Inflammatory macrophage treated with lipopolysaccharide for 1 hour (primary cell): ENCODE measurements at regions not wholly inside any gene's neighbourhood (a gene's known extent, or its start where the extent isn't known, plus 50 kb on each side); places are given as distances from the start of the nearest gene placed in this dataset.
"Not testable (repeated sequence)": the region's sequence is repeated elsewhere in the genome, so short reads cannot be mapped to it uniquely, and the experiment has no call there.

ENCODE experiments used
- DNase-seq, 2 donors: peaks; one replicate each; pipeline ENCODE4 v3.0.0-alpha.2; 2020 to 2022

GRCh38 chr15:31179693-31180092 lies 78.2 kb upstream of the TRPM1 start:
- no peak for DNase-seq

GRCh38 chr15:31193291-31193690 lies 91.8 kb upstream of the TRPM1 start:
- no peak for DNase-seq

GRCh38 chr15:31195871-31196270 lies 94.3 kb upstream of the TRPM1 start:
- DNase-seq: peak; percentile 67 to 71

GRCh38 chr15:31197497-31198414 lies 96.2 kb upstream of the TRPM1 start:
- peak; percentile 50 to 56 for DNase-seq

- DNase-seq: no peak
Observed at GRCh38 chr15:31200735-31201151, 99.2 kb upstream of the TRPM1 start.

- no peak for DNase-seq
Observed at GRCh38 chr15:31202953-31203352, 101.4 kb upstream of the TRPM1 start.

GRCh38 chr15:31203999-31204398 lies 102.5 kb upstream of the TRPM1 start:
- DNase-seq: no peak

- DNase-seq: no peak
Observed at GRCh38 chr15:31206386-31207181, 105.1 kb upstream of the TRPM1 start.

GRCh38 chr15:31207246-31207645 lies 105.7 kb upstream of the TRPM1 start:
- DNase-seq: no peak

GRCh38 chr15:31207861-31208260 lies 106.3 kb upstream of the TRPM1 start:
- not testable (repeated sequence) for DNase-seq

- no peak for DNase-seq
Observed at GRCh38 chr15:31208817-31209216, 107.3 kb upstream of the TRPM1 start.

- no peak for DNase-seq
Observed at GRCh38 chr15:31211353-31211752, 109.8 kb upstream of the TRPM1 start.

GRCh38 chr15:31212326-31213080 lies 111.0 kb upstream of the TRPM1 start:
- DNase-seq: peak; percentile 79 to 83

- no peak for DNase-seq
Observed at GRCh38 chr15:31214158-31214863, 112.3 kb upstream of the KLF13 start.

- DNase-seq: peak; percentile 65 to 78
Observed at GRCh38 chr15:31214864-31215489, 111.7 kb upstream of the KLF13 start.

- DNase-seq: peak; percentile 72 to 85
Observed at GRCh38 chr15:31215490-31216214, 111.0 kb upstream of the KLF13 start.

- peak; percentile 87 to 88 for DNase-seq
Observed at GRCh38 chr15:31216215-31216911, 110.3 kb upstream of the KLF13 start.

- DNase-seq: no peak
Observed at GRCh38 chr15:31217067-31217466, 109.6 kb upstream of the KLF13 start.

GRCh38 chr15:31217566-31218270 lies 108.9 kb upstream of the KLF13 start:
- DNase-seq: no peak

GRCh38 chr15:31219221-31219620 lies 107.4 kb upstream of the KLF13 start:
- DNase-seq: no peak
